WTC11 (cell line): ENCODE measurements at regions not wholly inside any gene's neighbourhood (a gene's known extent, or its start where the extent isn't known, plus 50 kb on each side); places are given as distances from the start of the nearest gene placed in this dataset.

ENCODE experiments used
- ATAC-seq: fragments of 200-7000 bp; cut with Tn5 transposase; 2 replicates; pipeline ENCODE4 v1.10.0; 2021; ENCODE audit warnings: mild to moderate bottlenecking, moderate library complexity
- CTCF ChIA-PET: fragments of 300-600 bp; sonication (Branson Sonifier 250); formaldehyde crosslinking; loops from one replicate; lab custom pipeline; 2021; ENCODE audit warnings: antibody characterized with exemption; lab: Charles Lee
- POLR2A ChIA-PET: fragments of 350-600 bp; sonication (Branson Sonifier 250); formaldehyde crosslinking; loops from one replicate; lab custom pipeline; 2021; ENCODE audit warnings: antibody characterized with exemption; lab: Charles Lee
- DNase-seq: peaks from one replicate; pipeline ENCODE4 v3.0.0; 2021; ENCODE audit warnings: low spot score
- H3K27ac Mint-ChIP-seq: 2 replicates; pipeline ENCODE4 v1.8.0; 2021; ENCODE audit warnings: mixed read lengths
- H3K27me3 Mint-ChIP-seq: 2 replicates; pipeline ENCODE4 v1.8.0; 2021; ENCODE audit warnings: low read depth, mild to moderate bottlenecking, moderate library complexity, mixed read lengths
- H3K36me3 Mint-ChIP-seq: 2 replicates; pipeline ENCODE4 v1.8.0; 2021; ENCODE audit warnings: mixed read lengths
- H3K4me1 Mint-ChIP-seq: 2 replicates; pipeline ENCODE4 v1.8.0; 2022; ENCODE audit warnings: mixed read lengths
- H3K4me3 Mint-ChIP-seq: 2 replicates; pipeline ENCODE4 v1.8.0; 2021; ENCODE audit warnings: mild to moderate bottlenecking, moderate library complexity, mixed read lengths
- H3K9me3 Mint-ChIP-seq: 2 replicates; pipeline ENCODE4 v1.8.0; 2021; ENCODE audit warnings: mixed read lengths
- CREM ChIP-seq: sonication (generic); formaldehyde crosslinking; IDR thresholded peaks from 2 replicates; pipeline ENCODE4 v1.8.1; 2022; ENCODE audit warnings: mild to moderate bottlenecking, missing genetic modification reagents, moderate library complexity
- FOXJ3 ChIP-seq: sonication (generic); formaldehyde crosslinking; IDR thresholded peaks from 2 replicates; pipeline ENCODE4 v1.9.0; 2021; ENCODE audit warnings: missing genetic modification reagents, mild to moderate bottlenecking, borderline replicate concordance
- GRHL2 ChIP-seq: fragments of 250-450 bp; sonication (Bioruptor Pico); IDR thresholded peaks from 2 replicates; pipeline ENCODE4 v1.8.0; 2022; ENCODE audit warnings: mild to moderate bottlenecking, moderate library complexity; ENCODE audit not compliant: insufficient replicate concordance, severe bottlenecking
- HMGA2 ChIP-seq: fragments of 250-450 bp; sonication (Bioruptor Pico); IDR thresholded peaks from 2 replicates; pipeline ENCODE4 v1.4.0; 2021; ENCODE audit warnings: mild to moderate bottlenecking, moderate library complexity
- MXD4 ChIP-seq: fragments of 250-450 bp; sonication (Bioruptor Pico); IDR thresholded peaks from 2 replicates; pipeline ENCODE4 v1.8.0; 2021; ENCODE audit warnings: mild to moderate bottlenecking, moderate library complexity, borderline replicate concordance
- MYBL2 ChIP-seq: sonication (generic); formaldehyde crosslinking; IDR thresholded peaks from 2 replicates; pipeline ENCODE4 v1.8.1; 2023; ENCODE audit warnings: mild to moderate bottlenecking, moderate library complexity, missing genetic modification reagents
- NFYB ChIP-seq: sonication (generic); formaldehyde crosslinking; conservative IDR thresholded peaks from 2 replicates; pipeline ENCODE4 v1.8.0; 2022; ENCODE audit warnings: low read depth, missing genetic modification reagents
- NR1H2 ChIP-seq: sonication (generic); formaldehyde crosslinking; IDR thresholded peaks from 2 replicates; pipeline ENCODE4 v1.9.0; 2021; ENCODE audit warnings: mild to moderate bottlenecking, moderate library complexity, missing genetic modification reagents
- PRRX2 ChIP-seq: fragments of 250-450 bp; sonication (Bioruptor Pico); IDR thresholded peaks from 2 replicates; pipeline ENCODE4 v1.8.0; 2021; ENCODE audit warnings: mild to moderate bottlenecking
- SMAD4 ChIP-seq: sonication (generic); formaldehyde crosslinking; IDR thresholded peaks from 2 replicates; pipeline ENCODE4 v1.8.0; 2022; ENCODE audit warnings: mild to moderate bottlenecking, missing genetic modification reagents
- SOX15 ChIP-seq: fragments of 250-450 bp; sonication (Bioruptor Pico); IDR thresholded peaks from 2 replicates; pipeline ENCODE4 v1.9.0; 2021; ENCODE audit warnings: mild to moderate bottlenecking
- TEAD1 ChIP-seq: sonication (generic); formaldehyde crosslinking; IDR thresholded peaks from 2 replicates; pipeline ENCODE4 v1.8.0; 2022; ENCODE audit warnings: mild to moderate bottlenecking, missing genetic modification reagents
- ZNF263 ChIP-seq: sonication (generic); formaldehyde crosslinking; IDR thresholded peaks from 2 replicates; pipeline ENCODE4 v1.8.1; 2022; ENCODE audit warnings: low read depth, mild to moderate bottlenecking, moderate library complexity, missing genetic modification reagents
- ZNF671 ChIP-seq: fragments of 250-450 bp; sonication (Bioruptor Pico); IDR thresholded peaks from 2 replicates; pipeline ENCODE4 v1.8.0; 2021; ENCODE audit warnings: mild to moderate bottlenecking
- TF ChIP-seq, protein P1 (sequence below): sonication (generic); formaldehyde crosslinking; IDR thresholded peaks from 2 replicates; pipeline ENCODE4 v1.8.1; 2022; ENCODE audit warnings: low read depth, missing genetic modification reagents, borderline replicate concordance
- TF ChIP-seq, protein P2 (sequence below): fragments of 250-450 bp; sonication (Bioruptor Pico); IDR thresholded peaks from 2 replicates; pipeline ENCODE4 v1.9.0; 2021; ENCODE audit warnings: mild to moderate bottlenecking
- TF ChIP-seq, protein P3 (sequence below): sonication (generic); formaldehyde crosslinking; IDR thresholded peaks from 2 replicates; pipeline ENCODE4 v1.8.0; 2023; ENCODE audit warnings: missing genetic modification reagents, mild to moderate bottlenecking, borderline replicate concordance
- TF ChIP-seq, protein P4 (sequence below): fragments of 250-450 bp; sonication (Bioruptor Pico); conservative IDR thresholded peaks from 2 replicates; pipeline ENCODE4 v1.9.0; 2021; ENCODE audit warnings: mild to moderate bottlenecking
- TF ChIP-seq, protein P5 (sequence below): sonication (generic); formaldehyde crosslinking; IDR thresholded peaks from 2 replicates; pipeline ENCODE4 v1.8.1; 2022; ENCODE audit warnings: low read depth, mild to moderate bottlenecking, moderate library complexity, missing genetic modification reagents, borderline replicate concordance
- TF ChIP-seq, protein P6 (sequence below): sonication (generic); formaldehyde crosslinking; IDR thresholded peaks from 2 replicates; pipeline ENCODE4 v1.8.0; 2022; ENCODE audit warnings: mild to moderate bottlenecking, missing genetic modification reagents
- TF ChIP-seq, protein P7 (sequence below): sonication (generic); formaldehyde crosslinking; IDR thresholded peaks from 2 replicates; pipeline ENCODE4 v1.8.0; 2022; ENCODE audit warnings: mild to moderate bottlenecking, missing genetic modification reagents

DNA sequence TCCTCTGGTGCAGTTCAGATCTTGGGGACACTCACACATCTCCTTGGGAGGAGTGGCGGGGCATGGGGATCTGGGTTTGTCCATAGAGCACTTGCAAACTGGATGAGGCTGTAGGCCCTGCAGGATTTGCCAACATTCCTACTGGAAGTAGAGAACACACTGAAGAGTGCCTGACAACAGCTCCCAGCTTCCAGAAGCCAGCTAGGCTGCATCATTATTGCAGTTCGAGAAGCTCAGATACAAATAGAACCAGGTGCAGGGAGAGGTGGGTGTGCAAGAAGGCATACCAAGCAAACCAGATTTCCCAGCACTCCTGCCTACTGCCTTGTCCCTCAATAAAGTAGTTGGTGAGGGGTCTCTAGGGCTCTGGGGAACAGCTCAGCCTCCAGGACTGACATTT lies 52.5 kb downstream of the RHOB start:
- TF ChIP-seq SOX15 (CRISPR knock-in tag): no peak
- no peak for TF ChIP-seq ZNF671
- TF ChIP-seq, protein P1, sequence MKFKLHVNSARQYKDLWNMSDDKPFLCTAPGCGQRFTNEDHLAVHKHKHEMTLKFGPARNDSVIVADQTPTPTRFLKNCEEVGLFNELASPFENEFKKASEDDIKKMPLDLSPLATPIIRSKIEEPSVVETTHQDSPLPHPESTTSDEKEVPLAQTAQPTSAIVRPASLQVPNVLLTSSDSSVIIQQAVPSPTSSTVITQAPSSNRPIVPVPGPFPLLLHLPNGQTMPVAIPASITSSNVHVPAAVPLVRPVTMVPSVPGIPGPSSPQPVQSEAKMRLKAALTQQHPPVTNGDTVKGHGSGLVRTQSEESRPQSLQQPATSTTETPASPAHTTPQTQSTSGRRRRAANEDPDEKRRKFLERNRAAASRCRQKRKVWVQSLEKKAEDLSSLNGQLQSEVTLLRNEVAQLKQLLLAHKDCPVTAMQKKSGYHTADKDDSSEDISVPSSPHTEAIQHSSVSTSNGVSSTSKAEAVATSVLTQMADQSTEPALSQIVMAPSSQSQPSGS (CRISPR knock-in tag): no peak
- no peak for TF ChIP-seq NFYB (CRISPR knock-in tag)
- TF ChIP-seq, protein P2, sequence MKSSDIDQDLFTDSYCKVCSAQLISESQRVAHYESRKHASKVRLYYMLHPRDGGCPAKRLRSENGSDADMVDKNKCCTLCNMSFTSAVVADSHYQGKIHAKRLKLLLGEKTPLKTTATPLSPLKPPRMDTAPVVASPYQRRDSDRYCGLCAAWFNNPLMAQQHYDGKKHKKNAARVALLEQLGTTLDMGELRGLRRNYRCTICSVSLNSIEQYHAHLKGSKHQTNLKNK (CRISPR knock-in tag): no peak
- no peak for TF ChIP-seq PRRX2 (CRISPR knock-in tag)
- TF ChIP-seq, protein P3, sequence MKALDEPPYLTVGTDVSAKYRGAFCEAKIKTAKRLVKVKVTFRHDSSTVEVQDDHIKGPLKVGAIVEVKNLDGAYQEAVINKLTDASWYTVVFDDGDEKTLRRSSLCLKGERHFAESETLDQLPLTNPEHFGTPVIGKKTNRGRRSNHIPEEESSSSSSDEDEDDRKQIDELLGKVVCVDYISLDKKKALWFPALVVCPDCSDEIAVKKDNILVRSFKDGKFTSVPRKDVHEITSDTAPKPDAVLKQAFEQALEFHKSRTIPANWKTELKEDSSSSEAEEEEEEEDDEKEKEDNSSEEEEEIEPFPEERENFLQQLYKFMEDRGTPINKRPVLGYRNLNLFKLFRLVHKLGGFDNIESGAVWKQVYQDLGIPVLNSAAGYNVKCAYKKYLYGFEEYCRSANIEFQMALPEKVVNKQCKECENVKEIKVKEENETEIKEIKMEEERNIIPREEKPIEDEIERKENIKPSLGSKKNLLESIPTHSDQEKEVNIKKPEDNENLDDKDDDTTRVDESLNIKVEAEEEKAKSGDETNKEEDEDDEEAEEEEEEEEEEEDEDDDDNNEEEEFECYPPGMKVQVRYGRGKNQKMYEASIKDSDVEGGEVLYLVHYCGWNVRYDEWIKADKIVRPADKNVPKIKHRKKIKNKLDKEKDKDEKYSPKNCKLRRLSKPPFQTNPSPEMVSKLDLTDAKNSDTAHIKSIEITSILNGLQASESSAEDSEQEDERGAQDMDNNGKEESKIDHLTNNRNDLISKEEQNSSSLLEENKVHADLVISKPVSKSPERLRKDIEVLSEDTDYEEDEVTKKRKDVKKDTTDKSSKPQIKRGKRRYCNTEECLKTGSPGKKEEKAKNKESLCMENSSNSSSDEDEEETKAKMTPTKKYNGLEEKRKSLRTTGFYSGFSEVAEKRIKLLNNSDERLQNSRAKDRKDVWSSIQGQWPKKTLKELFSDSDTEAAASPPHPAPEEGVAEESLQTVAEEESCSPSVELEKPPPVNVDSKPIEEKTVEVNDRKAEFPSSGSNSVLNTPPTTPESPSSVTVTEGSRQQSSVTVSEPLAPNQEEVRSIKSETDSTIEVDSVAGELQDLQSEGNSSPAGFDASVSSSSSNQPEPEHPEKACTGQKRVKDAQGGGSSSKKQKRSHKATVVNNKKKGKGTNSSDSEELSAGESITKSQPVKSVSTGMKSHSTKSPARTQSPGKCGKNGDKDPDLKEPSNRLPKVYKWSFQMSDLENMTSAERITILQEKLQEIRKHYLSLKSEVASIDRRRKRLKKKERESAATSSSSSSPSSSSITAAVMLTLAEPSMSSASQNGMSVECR (CRISPR knock-in tag): no peak
- TF ChIP-seq FOXJ3 (CRISPR knock-in tag): no peak
- TF ChIP-seq ZNF263: no peak
- POLR2A ChIA-PET: no interaction called here
- CTCF ChIA-PET: no interaction called here
- DNase-seq: no peak
- no peaks in the 10 kb centered on the region for H3K9me3 Mint-ChIP-seq
- no peak overlapping the region for H3K4me3 Mint-ChIP-seq
- H3K36me3 Mint-ChIP-seq: no peaks in the 10 kb centered on the region
- no peak overlapping the region for H3K27ac Mint-ChIP-seq
- no peak for ATAC-seq
- H3K27me3 Mint-ChIP-seq: no peaks in the 10 kb centered on the region
- no peaks in the 10 kb centered on the region for H3K4me1 Mint-ChIP-seq

DNA sequence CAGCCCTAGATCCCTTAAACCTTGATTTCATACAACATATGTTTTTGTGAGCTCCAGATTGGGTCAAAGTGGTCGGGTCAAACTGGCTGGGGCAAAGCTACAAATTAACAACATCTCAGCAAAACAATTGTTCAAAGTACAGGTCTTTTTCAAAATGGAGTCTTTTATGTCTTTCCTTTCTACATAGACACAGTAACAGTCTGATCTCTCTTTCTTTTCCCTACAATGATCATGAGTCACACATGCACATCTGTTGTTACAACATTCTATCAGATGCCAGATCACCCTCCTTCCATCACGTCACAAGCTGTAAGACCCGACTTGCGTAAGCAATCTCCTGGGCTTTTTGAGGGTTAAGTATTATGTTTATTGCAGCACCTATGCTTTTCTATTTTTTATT lies 55.1 kb downstream of the RHOB start:
- Mint-ChIP-seq H3K36me3 (no peaks in the 10 kb centered on the region), H3K9me3 (no peaks in the 10 kb centered on the region), H3K4me3 (no peak overlapping the region), H3K27me3 (no peaks in the 10 kb centered on the region), H3K4me1 (peaks cover 12% of the 10 kb centered on the region), H3K27ac (no peak overlapping the region)
- ChIA-PET CTCF (no interaction called here), POLR2A (no interaction called here)
- ATAC-seq: no peak
- no peak for DNase-seq
- TF ChIP-seq HMGA2 (CRISPR knock-in tag) (no peak), CREM (CRISPR knock-in tag) (no peak), NR1H2 (CRISPR knock-in tag) (no peak), MYBL2 (CRISPR knock-in tag) (no peak), MXD4 (CRISPR knock-in tag) (no peak), SMAD4 (no peak), TEAD1 (CRISPR knock-in tag) (no peak), GRHL2 (CRISPR knock-in tag) (no peak)
- TF ChIP-seq, protein P4, sequence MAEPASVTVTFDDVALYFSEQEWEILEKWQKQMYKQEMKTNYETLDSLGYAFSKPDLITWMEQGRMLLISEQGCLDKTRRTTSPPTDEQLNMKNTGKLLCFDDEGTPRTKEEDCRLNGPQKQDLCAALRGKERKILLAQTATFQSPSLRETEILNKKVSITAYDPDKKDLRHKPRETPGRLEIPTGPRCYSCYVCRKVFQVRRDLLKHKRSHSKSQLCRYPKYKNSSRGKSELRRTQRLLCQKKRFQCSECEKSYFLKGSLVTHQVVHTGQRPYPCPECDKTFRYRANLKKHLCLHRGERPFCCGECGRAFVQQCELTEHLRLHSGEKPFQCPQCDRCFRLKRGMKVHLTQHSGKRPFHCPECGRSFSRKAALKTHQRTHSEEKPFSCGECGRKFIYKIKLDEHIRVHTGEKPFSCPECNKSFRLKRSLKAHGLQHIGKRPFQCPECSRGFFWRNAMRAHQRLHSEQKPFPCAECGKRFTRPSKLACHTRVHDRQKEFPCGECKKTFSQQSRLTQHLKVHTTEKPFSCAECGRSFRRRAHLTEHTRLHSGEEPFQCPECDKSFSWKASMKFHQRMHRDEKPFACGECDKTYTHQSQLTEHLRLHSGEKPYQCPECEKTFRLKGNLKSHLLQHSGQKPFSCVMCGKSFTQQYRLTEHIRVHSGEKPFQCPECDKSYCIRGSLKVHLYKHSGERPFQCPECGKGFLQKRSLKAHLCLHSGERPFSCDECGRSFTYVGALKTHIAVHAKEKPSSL (CRISPR knock-in tag): no peak
- TF ChIP-seq, protein P5, sequence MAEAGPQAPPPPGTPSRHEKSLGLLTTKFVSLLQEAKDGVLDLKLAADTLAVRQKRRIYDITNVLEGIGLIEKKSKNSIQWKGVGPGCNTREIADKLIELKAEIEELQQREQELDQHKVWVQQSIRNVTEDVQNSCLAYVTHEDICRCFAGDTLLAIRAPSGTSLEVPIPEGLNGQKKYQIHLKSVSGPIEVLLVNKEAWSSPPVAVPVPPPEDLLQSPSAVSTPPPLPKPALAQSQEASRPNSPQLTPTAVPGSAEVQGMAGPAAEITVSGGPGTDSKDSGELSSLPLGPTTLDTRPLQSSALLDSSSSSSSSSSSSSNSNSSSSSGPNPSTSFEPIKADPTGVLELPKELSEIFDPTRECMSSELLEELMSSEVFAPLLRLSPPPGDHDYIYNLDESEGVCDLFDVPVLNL (CRISPR knock-in tag): no peak
- TF ChIP-seq, protein P6, sequence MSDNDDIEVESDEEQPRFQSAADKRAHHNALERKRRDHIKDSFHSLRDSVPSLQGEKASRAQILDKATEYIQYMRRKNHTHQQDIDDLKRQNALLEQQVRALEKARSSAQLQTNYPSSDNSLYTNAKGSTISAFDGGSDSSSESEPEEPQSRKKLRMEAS (CRISPR knock-in tag): no peak
- TF ChIP-seq, protein P7, sequence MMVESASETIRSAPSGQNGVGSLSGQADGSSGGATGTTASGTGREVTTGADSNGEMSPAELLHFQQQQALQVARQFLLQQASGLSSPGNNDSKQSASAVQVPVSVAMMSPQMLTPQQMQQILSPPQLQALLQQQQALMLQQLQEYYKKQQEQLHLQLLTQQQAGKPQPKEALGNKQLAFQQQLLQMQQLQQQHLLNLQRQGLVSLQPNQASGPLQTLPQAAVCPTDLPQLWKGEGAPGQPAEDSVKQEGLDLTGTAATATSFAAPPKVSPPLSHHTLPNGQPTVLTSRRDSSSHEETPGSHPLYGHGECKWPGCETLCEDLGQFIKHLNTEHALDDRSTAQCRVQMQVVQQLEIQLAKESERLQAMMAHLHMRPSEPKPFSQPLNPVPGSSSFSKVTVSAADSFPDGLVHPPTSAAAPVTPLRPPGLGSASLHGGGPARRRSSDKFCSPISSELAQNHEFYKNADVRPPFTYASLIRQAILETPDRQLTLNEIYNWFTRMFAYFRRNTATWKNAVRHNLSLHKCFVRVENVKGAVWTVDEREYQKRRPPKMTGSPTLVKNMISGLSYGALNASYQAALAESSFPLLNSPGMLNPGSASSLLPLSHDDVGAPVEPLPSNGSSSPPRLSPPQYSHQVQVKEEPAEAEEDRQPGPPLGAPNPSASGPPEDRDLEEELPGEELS (CRISPR knock-in tag): no peak
- TF ChIP-seq, protein P2 (CRISPR knock-in tag): no peak
